ENCODE measurements at regions not wholly inside any gene's neighbourhood (a gene's known extent, or its start where the extent isn't known, plus 50 kb on each side); places are given as distances from the start of the nearest gene placed in this dataset.
A peak's percentile ranks its signal among the peaks of the same experiment; 100 is the strongest.

DNA sequence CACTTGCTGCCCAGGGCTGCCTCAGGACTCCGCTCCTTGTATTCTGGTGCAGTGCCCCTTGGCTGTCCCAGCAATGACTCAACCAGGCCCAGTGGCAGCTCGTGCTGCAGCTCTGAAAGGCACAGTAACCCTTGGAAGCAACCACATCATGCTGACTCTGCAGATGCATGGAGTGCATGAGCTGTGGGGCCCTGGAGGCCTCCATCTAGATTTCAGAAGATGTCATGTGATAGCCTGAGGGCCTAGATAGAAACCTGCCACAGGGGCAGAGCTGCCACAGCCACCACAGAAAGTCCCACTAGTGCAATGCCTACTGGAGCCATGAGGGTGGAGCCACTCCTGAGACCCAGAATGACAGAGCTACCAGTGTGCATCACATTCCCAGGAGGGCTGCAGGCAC, 117.1 kb upstream of the SMAD3 start (continued):
- TF ChIP-seq ZNF766 (CRISPR knock-in tag; conservative IDR thresholded peaks at IDR 0.05), result 0 out of 2 replicates have a peak, but pooled peaks have one; percentile 18
- TF ChIP-seq ZNF384 (IDR thresholded peaks at IDR 0.05; ENCODE audit: low read depth, low read length), result no peak
- TF ChIP-seq MAFK (IDR thresholded peaks at IDR 0.05; ENCODE audit: low read length), result peak; percentile 59
- TF ChIP-seq MAFF (IDR thresholded peaks at IDR 0.05; ENCODE audit: low read length), result peak; percentile 34; the same call in 1 of the 2 replicates
- TF ChIP-seq FOSL1 (tag; conservative IDR thresholded peaks at IDR 0.05), result peak; percentile 46; the same call in 1 of the 2 replicates

GRCh38 chr15:66950114-66950513, 115.3 kb upstream of the SMAD3 start:
- Histone ChIP-seq H4K20me1 (replicated peaks; ENCODE audit: control insufficient read depth, insufficient read depth, low read length) (no peaks in the 10 kb centered on the region), H3K36me3 (ENCODE audit: control insufficient read depth, insufficient read depth, low read length) (no peaks in the 10 kb centered on the region), H3K9me3 (replicated peaks; ENCODE audit: control insufficient read depth, insufficient read depth, low read depth, low read length) (no peaks in the 10 kb centered on the region), H3K4me2 (ENCODE audit: insufficient read depth, low read length) (no peak overlapping the region), H3K9ac (ENCODE audit: insufficient read depth in 1 of 2, low read depth in 2 of 2, low read length in 2 of 2) (no peak overlapping the region), H3K4me1 (replicated peaks in 1 of 2; ENCODE audit: control insufficient read depth in 2 of 2, insufficient read depth in 2 of 2, low read length in 2 of 2) (0 out of 5 replicates have a peak, but pooled peaks cover 0 to 5% of the 10 kb centered on the region in 2 experiments), H3K79me2 (ENCODE audit: control insufficient read depth, insufficient read depth, low read length) (no peaks in the 10 kb centered on the region), H3K27me3 (ENCODE audit: control insufficient read depth in 2 of 2, insufficient read depth in 2 of 2, low read length in 2 of 2) (0 out of 5 replicates have a peak, but pooled peaks cover 0 to 6% of the 10 kb centered on the region in 2 experiments), H3K27ac (ENCODE audit: extremely low read depth, low read depth, low read length) (no peak overlapping the region), H2AFZ (ENCODE audit: low read depth, low read length) (no peak overlapping the region), H3K4me3 (no peak overlapping the region), H3K9me1 (ENCODE audit: control insufficient read depth, insufficient read depth, low read length) (no peaks in the 10 kb centered on the region)
- DNase-seq (ENCODE audit: extremely low read depth in 1 of 4, low spot score in 3 of 4), result no peak
- no peak for FAIRE-seq
- no TSS peak for BruUV-seq (replicated peaks)
- no peak for ATAC-seq
- intact Hi-C loops (cut with micrococcal nuclease), result loop anchor here (5.0 kb wide), 1 partner anchor 132 kb away; no protein-coding TSS in a partner anchor
- ChIA-PET POLR2A (interaction anchor here (0.6 kb wide), 1 partner anchor 119 kb away, joined by 3 read pairs; no protein-coding TSS in a partner anchor), CTCF (ENCODE audit: low intra/inter-chr PET ratio) (no interaction called here)
- in situ Hi-C loops (cut with MboI), result no loop called here
- TF ChIP-seq, protein P1, sequence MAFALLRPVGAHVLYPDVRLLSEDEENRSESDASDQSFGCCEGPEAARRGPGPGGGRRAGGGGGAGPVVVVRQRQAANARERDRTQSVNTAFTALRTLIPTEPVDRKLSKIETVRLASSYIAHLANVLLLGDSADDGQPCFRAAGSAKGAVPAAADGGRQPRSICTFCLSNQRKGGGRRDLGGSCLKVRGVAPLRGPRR (CRISPR knock-in tag; IDR thresholded peaks at IDR 0.05), result no peak
- TF ChIP-seq, protein P2, sequence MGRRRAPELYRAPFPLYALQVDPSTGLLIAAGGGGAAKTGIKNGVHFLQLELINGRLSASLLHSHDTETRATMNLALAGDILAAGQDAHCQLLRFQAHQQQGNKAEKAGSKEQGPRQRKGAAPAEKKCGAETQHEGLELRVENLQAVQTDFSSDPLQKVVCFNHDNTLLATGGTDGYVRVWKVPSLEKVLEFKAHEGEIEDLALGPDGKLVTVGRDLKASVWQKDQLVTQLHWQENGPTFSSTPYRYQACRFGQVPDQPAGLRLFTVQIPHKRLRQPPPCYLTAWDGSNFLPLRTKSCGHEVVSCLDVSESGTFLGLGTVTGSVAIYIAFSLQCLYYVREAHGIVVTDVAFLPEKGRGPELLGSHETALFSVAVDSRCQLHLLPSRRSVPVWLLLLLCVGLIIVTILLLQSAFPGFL (CRISPR knock-in tag; IDR thresholded peaks at IDR 0.05), result no peak
- TF ChIP-seq FOXK1 (CRISPR knock-in tag; IDR thresholded peaks at IDR 0.05; ENCODE audit: borderline replicate concordance), result no peak
- TF ChIP-seq USF2 (CRISPR knock-in tag; IDR thresholded peaks at IDR 0.05), result no peak
- TF ChIP-seq RBM22 (IDR thresholded peaks at IDR 0.05; ENCODE audit: low read depth, low read length, poor library complexity, severe bottlenecking), result no peak
- TF ChIP-seq, protein P3, sequence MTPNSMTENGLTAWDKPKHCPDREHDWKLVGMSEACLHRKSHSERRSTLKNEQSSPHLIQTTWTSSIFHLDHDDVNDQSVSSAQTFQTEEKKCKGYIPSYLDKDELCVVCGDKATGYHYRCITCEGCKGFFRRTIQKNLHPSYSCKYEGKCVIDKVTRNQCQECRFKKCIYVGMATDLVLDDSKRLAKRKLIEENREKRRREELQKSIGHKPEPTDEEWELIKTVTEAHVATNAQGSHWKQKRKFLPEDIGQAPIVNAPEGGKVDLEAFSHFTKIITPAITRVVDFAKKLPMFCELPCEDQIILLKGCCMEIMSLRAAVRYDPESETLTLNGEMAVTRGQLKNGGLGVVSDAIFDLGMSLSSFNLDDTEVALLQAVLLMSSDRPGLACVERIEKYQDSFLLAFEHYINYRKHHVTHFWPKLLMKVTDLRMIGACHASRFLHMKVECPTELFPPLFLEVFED (CRISPR knock-in tag; conservative IDR thresholded peaks at IDR 0.05), result no peak
- TF ChIP-seq TAF1 (IDR thresholded peaks at IDR 0.05; ENCODE audit: control insufficient read depth, extremely low read depth, insufficient read depth, low read length, severe bottlenecking), result no peak
- no peak for TF ChIP-seq HMG20A (CRISPR knock-in tag; conservative IDR thresholded peaks at IDR 0.05)
- TF ChIP-seq CXXC5 (CRISPR knock-in tag; IDR thresholded peaks at IDR 0.05), result no peak
- no peak for TF ChIP-seq MTA2 (IDR thresholded peaks at IDR 0.05; ENCODE audit: low read depth)
- TF ChIP-seq ELF4 (CRISPR knock-in tag; IDR thresholded peaks at IDR 0.05), result no peak
- no peak for TF ChIP-seq DIDO1 (tag; IDR thresholded peaks at IDR 0.05; ENCODE audit: low read depth)
- no peak for TF ChIP-seq E2F5 (CRISPR knock-in tag; IDR thresholded peaks at IDR 0.05)
